ENCODE measurements at regions not wholly inside any gene's neighbourhood (a gene's known extent, or its start where the extent isn't known, plus 50 kb on each side); places are given as distances from the start of the nearest gene placed in this dataset.

DNA sequence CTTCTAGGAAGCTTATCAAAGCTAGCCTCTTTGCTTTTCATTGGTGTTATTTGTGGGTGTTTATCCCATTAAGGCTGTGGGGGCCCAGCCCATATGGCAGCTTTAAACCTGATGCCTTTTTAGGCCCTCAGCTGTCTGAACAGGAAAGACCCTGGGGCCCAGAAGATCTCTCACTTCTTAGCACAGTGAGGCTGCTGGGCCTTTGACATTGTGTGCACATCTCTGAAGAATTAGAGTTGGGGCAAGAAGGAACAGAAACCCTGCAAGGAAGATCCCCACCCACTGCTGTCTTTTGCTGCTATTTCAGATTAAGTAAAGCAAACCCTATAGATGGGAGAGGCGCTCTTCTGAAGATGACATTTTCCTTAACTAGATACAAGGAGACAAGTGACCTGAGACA, 250.0 kb downstream of the SMAD2 start:
- no peaks in the 10 kb centered on the region for H3K4me1 ChIP-seq (ENCODE audit: control insufficient read depth, extremely low read depth, insufficient read depth, low read length)
- H3K36me3 ChIP-seq (ENCODE audit: control insufficient read depth in 2 of 2, extremely low read depth in 1 of 2, insufficient read depth in 2 of 2, low read length in 2 of 2) = no peaks in the 10 kb centered on the region
- no peaks in the 10 kb centered on the region for H3K79me2 ChIP-seq (ENCODE audit: control insufficient read depth, insufficient read depth, low read length)
- DNase-seq (ENCODE audit: low read depth, low spot score) (no peak), FAIRE-seq (no peak)
- H3K4me3 ChIP-seq (replicated peaks in 1 of 3; ENCODE audit: insufficient read depth in 1 of 3, low read depth in 1 of 3, low read length in 3 of 3) = no peak overlapping the region
- dilution Hi-C loops (cut with MboI; ENCODE audit: extremely low pct_ligation_motif_present, low sequenced_read_pairs) = no loop called here
- ChIA-PET CTCF (no interaction called here), POLR2A (interaction anchor here (0.5 kb wide), 1 partner anchor 1033 kb away, joined by 3 read pairs; no protein-coding TSS in a partner anchor)
- H3K9me3 ChIP-seq (replicated peaks; ENCODE audit: control insufficient read depth, insufficient read depth, low read length) = no peaks in the 10 kb centered on the region
- TF ChIP-seq GATA2 (IDR thresholded peaks at IDR 0.05; ENCODE audit: insufficient read depth, insufficient read length, low read depth, low read length) (no peak), MYC (IDR thresholded peaks at IDR 0.05; ENCODE audit: low read depth, low read length) (no peak), POLR2AphosphoS5 (IDR thresholded peaks at IDR 0.05; ENCODE audit: insufficient read depth, low read depth, low read length) (no peak), JUN (IDR thresholded peaks at IDR 0.05; ENCODE audit: borderline replicate concordance, insufficient read depth, insufficient read length, low read depth) (no peak), EZH2 (IDR thresholded peaks at IDR 0.05; ENCODE audit: borderline replicate concordance, low read depth, low read length, severe bottlenecking) (no peak)
- TF ChIP-seq, protein P1, sequence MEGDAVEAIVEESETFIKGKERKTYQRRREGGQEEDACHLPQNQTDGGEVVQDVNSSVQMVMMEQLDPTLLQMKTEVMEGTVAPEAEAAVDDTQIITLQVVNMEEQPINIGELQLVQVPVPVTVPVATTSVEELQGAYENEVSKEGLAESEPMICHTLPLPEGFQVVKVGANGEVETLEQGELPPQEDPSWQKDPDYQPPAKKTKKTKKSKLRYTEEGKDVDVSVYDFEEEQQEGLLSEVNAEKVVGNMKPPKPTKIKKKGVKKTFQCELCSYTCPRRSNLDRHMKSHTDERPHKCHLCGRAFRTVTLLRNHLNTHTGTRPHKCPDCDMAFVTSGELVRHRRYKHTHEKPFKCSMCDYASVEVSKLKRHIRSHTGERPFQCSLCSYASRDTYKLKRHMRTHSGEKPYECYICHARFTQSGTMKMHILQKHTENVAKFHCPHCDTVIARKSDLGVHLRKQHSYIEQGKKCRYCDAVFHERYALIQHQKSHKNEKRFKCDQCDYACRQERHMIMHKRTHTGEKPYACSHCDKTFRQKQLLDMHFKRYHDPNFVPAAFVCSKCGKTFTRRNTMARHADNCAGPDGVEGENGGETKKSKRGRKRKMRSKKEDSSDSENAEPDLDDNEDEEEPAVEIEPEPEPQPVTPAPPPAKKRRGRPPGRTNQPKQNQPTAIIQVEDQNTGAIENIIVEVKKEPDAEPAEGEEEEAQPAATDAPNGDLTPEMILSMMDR (IDR thresholded peaks at IDR 0.05; ENCODE audit: extremely low read depth in 1 of 2, insufficient read depth in 1 of 2, low read depth in 1 of 2, low read length in 2 of 2) = no peak
- TF ChIP-seq, protein P2, sequence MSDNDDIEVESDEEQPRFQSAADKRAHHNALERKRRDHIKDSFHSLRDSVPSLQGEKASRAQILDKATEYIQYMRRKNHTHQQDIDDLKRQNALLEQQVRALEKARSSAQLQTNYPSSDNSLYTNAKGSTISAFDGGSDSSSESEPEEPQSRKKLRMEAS (IDR thresholded peaks at IDR 0.05; ENCODE audit: insufficient read depth, insufficient read length) = no peak
- H3K9ac ChIP-seq (replicated peaks; ENCODE audit: extremely low read depth, insufficient read depth, low read length) = no peak overlapping the region
- no peak overlapping the region for H3K4me2 ChIP-seq (ENCODE audit: insufficient read depth, low read length)
- intact Hi-C loops (cut with micrococcal nuclease) = no loop called here
- no peaks in the 10 kb centered on the region for H4K20me1 ChIP-seq (replicated peaks; ENCODE audit: control insufficient read depth, extremely low read depth, insufficient read depth, low read length)
- no peaks in the 10 kb centered on the region for H3K9me1 ChIP-seq (replicated peaks; ENCODE audit: control insufficient read depth, extremely low read depth, insufficient read depth, low read length)
- no peak overlapping the region for H3K27ac ChIP-seq (ENCODE audit: insufficient read depth, low read depth, low read length)
- no peaks in the 10 kb centered on the region for H3K27me3 ChIP-seq (ENCODE audit: control insufficient read depth in 2 of 2, insufficient read depth in 2 of 2, low read length in 2 of 2)
- BruUV-seq (replicated peaks) = no TSS peak
- no peak overlapping the region for H2AFZ ChIP-seq (ENCODE audit: low read depth, low read length)
